H1 (cell line): ENCODE measurements at regions not wholly inside any gene's neighbourhood (a gene's known extent, or its start where the extent isn't known, plus 50 kb on each side); places are given as distances from the start of the nearest gene placed in this dataset.

ENCODE experiments used
- CTCF ChIA-PET: fragments of 300-600 bp; sonication (Branson Sonifier 250); formaldehyde crosslinking; loops from one replicate; lab custom pipeline; 2021; ENCODE audit not compliant: partially characterized antibody; lab: Charles Lee
- POLR2A ChIA-PET: fragments of 300-600 bp; sonication (Branson Sonifier 250); formaldehyde crosslinking; loops from one replicate; lab custom pipeline; 2021; ENCODE audit warnings: inconsistent platforms; ENCODE audit not compliant: partially characterized antibody; lab: Charles Lee
- DNase-seq, 2 experiments: peaks; one replicate each; pipeline versions ENCODE4 v3.0.0 to v3.0.0-alpha.2; 2010 to 2022; ENCODE audit warnings: low spot score in 2 of 2, low read depth in 1 of 2, mixed read lengths in 1 of 2
- FAIRE-seq: peaks from 2 replicates; lab custom pipeline; 2011; peaks lifted over from hg19 to GRCh38; lab: Jason Lieb, UNC
- H2AFZ ChIP-seq: 2 replicates; pipeline ENCODE4 v1.8.1; 2012; ENCODE audit warnings: low read length, inconsistent platforms
- H2AK5ac ChIP-seq: 2 replicates; pipeline ENCODE4 v1.6.1; 2013; ENCODE audit warnings: low read depth, low read length
- H2BK120ac ChIP-seq: replicated peaks from 2 replicates; pipeline ENCODE3; 2013; ENCODE audit warnings: low read depth, low read length, inconsistent platforms
- H2BK12ac ChIP-seq: 2 replicates; pipeline ENCODE4 v1.6.1; 2013; ENCODE audit warnings: low read depth, low read length
- H2BK15ac ChIP-seq: 2 replicates; pipeline ENCODE4 v1.6.1; 2013; ENCODE audit warnings: low read length
- H2BK20ac ChIP-seq: 2 replicates; pipeline ENCODE4 v1.6.1; 2013; ENCODE audit warnings: low read length
- H2BK5ac ChIP-seq: 2 replicates; pipeline ENCODE4 v1.6.1; 2013; ENCODE audit warnings: low read depth, low read length
- H3K14ac ChIP-seq: 2 replicates; pipeline ENCODE4 v1.6.1; 2013; ENCODE audit warnings: inconsistent platforms; ENCODE audit not compliant: insufficient read length
- H3K18ac ChIP-seq: 2 replicates; pipeline ENCODE4 v1.6.1; 2013; ENCODE audit warnings: low read length; ENCODE audit errors: extremely low read depth
- H3K23ac ChIP-seq: 2 replicates; pipeline ENCODE4 v1.6.1; 2013; ENCODE audit warnings: inconsistent platforms; ENCODE audit not compliant: insufficient read length
- H3K23me2 ChIP-seq: 2 replicates; pipeline ENCODE4 v1.6.1; 2013; ENCODE audit warnings: low read depth, low read length
- H3K27ac ChIP-seq: 2 replicates; pipeline ENCODE4 v1.6.1; 2011; ENCODE audit warnings: low read depth, low read length, inconsistent platforms
- H3K27me3 ChIP-seq, 4 experiments: replicated peaks in 1 of 4; 1 replicate in 1 of 4; 2 replicates in 3 of 4; pipeline versions ENCODE4 v1.6.1 to v1.8.1; 2011 to 2013; ENCODE audit warnings: low read length in 3 of 4, mild to moderate bottlenecking in 3 of 4, inconsistent platforms in 2 of 4, mixed read lengths in 2 of 4, moderate library complexity in 1 of 4; ENCODE audit not compliant: control insufficient read depth in 3 of 4, insufficient read depth in 3 of 4; ENCODE audit errors: extremely low read depth in 1 of 4
- H3K36me3 ChIP-seq, 4 experiments: 2 replicates each; pipeline versions ENCODE4 v1.6.1 to v1.8.1; 2011 to 2013; ENCODE audit warnings: mild to moderate bottlenecking in 4 of 4, low read length in 3 of 4, moderate library complexity in 2 of 4, control low read depth in 1 of 4, inconsistent platforms in 1 of 4; ENCODE audit not compliant: insufficient read depth in 4 of 4, control insufficient read depth in 2 of 4
- H3K4ac ChIP-seq: replicated peaks from 2 replicates; pipeline ENCODE3; 2013; ENCODE audit warnings: low read length, low read depth, mixed read lengths, inconsistent platforms; ENCODE audit not compliant: insufficient read length
- H3K4me1 ChIP-seq, 4 experiments: replicated peaks in 1 of 4; 1 replicate in 1 of 4; 2 replicates in 3 of 4; pipeline versions ENCODE4 v1.6.1 to v1.8.1; 2011 to 2013; ENCODE audit warnings: low read length in 3 of 4, inconsistent platforms in 2 of 4, mixed read lengths in 1 of 4; ENCODE audit not compliant: insufficient read depth in 4 of 4, control insufficient read depth in 3 of 4
- H3K4me2 ChIP-seq, 2 experiments: 2 replicates each; pipeline versions ENCODE4 v1.6.1 to v1.8.1; 2011 to 2013; ENCODE audit warnings: low read depth in 2 of 2, low read length in 2 of 2, control low read depth in 1 of 2, inconsistent platforms in 1 of 2, mild to moderate bottlenecking in 1 of 2; ENCODE audit not compliant: insufficient read depth in 1 of 2
- H3K4me3 ChIP-seq, 4 experiments: fragments of 200-600, 300-600 bp in 1 of 4; sonication (generic), shearing (Covaris generic), sonication (Bioruptor Twin) in 1 of 4; 2 replicates each; pipeline versions ENCODE4 v1.5.1 to v1.8.1; 2011 to 2016; ENCODE audit warnings: low read length in 4 of 4, low read depth in 3 of 4, control low read depth in 2 of 4, inconsistent platforms in 2 of 4, mild to moderate bottlenecking in 2 of 4, mixed read lengths in 1 of 4, moderate library complexity in 1 of 4; ENCODE audit not compliant: insufficient read depth in 2 of 4; ENCODE audit errors: extremely low read depth in 1 of 4
- H3K56ac ChIP-seq: replicated peaks from 2 replicates; pipeline ENCODE3; 2013; ENCODE audit warnings: low read depth, mild to moderate bottlenecking, mixed read lengths, low read length, inconsistent platforms; ENCODE audit not compliant: insufficient read length
- H3K79me1 ChIP-seq: 2 replicates; pipeline ENCODE4 v1.6.1; 2013; ENCODE audit warnings: low read depth, low read length, control low read depth
- H3K79me2 ChIP-seq, 2 experiments: 2 replicates each; pipeline versions ENCODE4 v1.6.1 to v1.8.1; 2012 to 2013; ENCODE audit warnings: low read length in 2 of 2, mild to moderate bottlenecking in 2 of 2, inconsistent platforms in 1 of 2; ENCODE audit not compliant: insufficient read depth in 2 of 2, control insufficient read depth in 1 of 2
- H3K9ac ChIP-seq, 4 experiments: replicated peaks in 1 of 4; 1 replicate in 1 of 4; 2 replicates in 3 of 4; pipeline versions ENCODE4 v1.6.1 to v1.8.1; 2011 to 2013; ENCODE audit warnings: low read depth in 3 of 4, low read length in 3 of 4, control low read depth in 2 of 4, mild to moderate bottlenecking in 2 of 4, moderate library complexity in 2 of 4, inconsistent platforms in 1 of 4; ENCODE audit errors: extremely low read depth in 1 of 4
- H3K9me3 ChIP-seq, 2 experiments: 2 replicates each; pipeline versions ENCODE4 v1.6.1 to v1.8.1; 2012 to 2013; ENCODE audit warnings: mild to moderate bottlenecking in 2 of 2, moderate library complexity in 2 of 2, control low read depth in 1 of 2, inconsistent platforms in 1 of 2, low read depth in 1 of 2, low read length in 1 of 2, mixed read lengths in 1 of 2; ENCODE audit not compliant: insufficient read depth in 2 of 2
- H4K20me1 ChIP-seq, 2 experiments: replicated peaks in 1 of 2; 2 replicates each; pipeline versions ENCODE3 to v1.8.1; 2011 to 2013; ENCODE audit warnings: inconsistent platforms in 2 of 2, low read length in 2 of 2, mild to moderate bottlenecking in 1 of 2; ENCODE audit not compliant: insufficient read depth in 2 of 2, control insufficient read depth in 1 of 2
- H4K5ac ChIP-seq: 2 replicates; pipeline ENCODE4 v1.6.1; 2013; ENCODE audit warnings: low read length, low read depth, mixed read lengths, inconsistent platforms; ENCODE audit not compliant: insufficient read length
- H4K8ac ChIP-seq: 2 replicates; pipeline ENCODE4 v1.8.0; 2013; ENCODE audit warnings: mild to moderate bottlenecking, moderate library complexity, low read length, inconsistent platforms; ENCODE audit not compliant: insufficient read depth; ENCODE audit errors: extremely low read depth
- H4K91ac ChIP-seq: replicated peaks from 2 replicates; pipeline ENCODE3; 2013; ENCODE audit warnings: low read length, mixed read lengths, inconsistent platforms; ENCODE audit not compliant: insufficient read length
- ATF3 ChIP-seq: IDR thresholded peaks from 2 replicates; pipeline ENCODE4 v1.6.1; 2011; ENCODE audit warnings: low read depth, mild to moderate bottlenecking, low read length; ENCODE audit not compliant: insufficient read depth
- BCL11A ChIP-seq, 2 experiments: IDR thresholded peaks; one replicate each; pipeline ENCODE4 v1.6.1; 2011; ENCODE audit warnings: low read depth in 2 of 2, low read length in 2 of 2, mild to moderate bottlenecking in 2 of 2
- CBX5 ChIP-seq: fragments of 300-800, 300-1000 bp; sonication (generic); IDR thresholded peaks from 2 replicates; pipeline ENCODE4 v1.7.1; 2016; ENCODE audit warnings: antibody characterized with exemption, low read length, low read depth
- CEBPB ChIP-seq: IDR thresholded peaks from 2 replicates; pipeline ENCODE4 v1.6.1; 2012; ENCODE audit warnings: low read depth, low read length
- HDAC2 ChIP-seq, 2 experiments: fragments of 300-600 bp in 1 of 2; sonication (generic) in 1 of 2; IDR thresholded peaks; 2 replicates each; pipeline ENCODE4 v1.6.1; 2011 to 2012; ENCODE audit warnings: low read depth in 2 of 2, low read length in 2 of 2, mild to moderate bottlenecking in 2 of 2, moderate library complexity in 2 of 2, borderline replicate concordance in 1 of 2, inconsistent platforms in 1 of 2
- HDAC6 ChIP-seq: IDR thresholded peaks from one replicate; pipeline ENCODE4 v1.7.1; 2012; ENCODE audit warnings: low read depth, mild to moderate bottlenecking, inconsistent platforms, low read length, moderate library complexity
- JUN ChIP-seq: IDR thresholded peaks from 2 replicates; pipeline ENCODE4 v1.6.1; 2011; ENCODE audit warnings: low read depth, mild to moderate bottlenecking, improper control_type of control experiment, low read length
- SIN3A ChIP-seq, 2 experiments: IDR thresholded peaks in 1 of 2; conservative IDR thresholded peaks in 1 of 2; 2 replicates each; pipeline ENCODE4 v1.6.1; 2011 to 2012; ENCODE audit warnings: low read length in 2 of 2, improper control_type of control experiment in 1 of 2, low read depth in 1 of 2, mild to moderate bottlenecking in 1 of 2
- SIRT6 ChIP-seq: IDR thresholded peaks from one replicate; pipeline ENCODE4 v1.7.1; 2012; ENCODE audit warnings: low read length, inconsistent platforms
- SRF ChIP-seq: IDR thresholded peaks from 2 replicates; pipeline ENCODE4 v1.6.1; 2011; ENCODE audit warnings: mild to moderate bottlenecking, low read depth, low read length, moderate library complexity
- TAF7 ChIP-seq: optimal IDR thresholded peaks from 2 replicates; pipeline ENCODE3; 2011; ENCODE audit warnings: low read depth, mild to moderate bottlenecking, inconsistent platforms, low read length, moderate library complexity, borderline replicate concordance
- WGBS, 2 experiments: shearing (Covaris generic) in 1 of 2; methylation state at CpG; one replicate each; pipeline versions ENCODE4 v1.1.6 to v1.1.7; 2013 to 2015; ENCODE audit warnings: low lambda C conversion rate in 2 of 2, mixed read lengths in 2 of 2, inconsistent platforms in 1 of 2, low coverage in 1 of 2, missing lambda C conversion rate in 1 of 2; ENCODE audit not compliant: insufficient replicate concordance in 2 of 2, insufficient coverage in 1 of 2, insufficient read length in 1 of 2; ENCODE audit errors: extremely low coverage in 1 of 2, missing lambda C conversion rate in 1 of 2; 5-methylcytosine and 5-hydroxymethylcytosine counted together

GRCh38 chr3:139132976-139133375, 88.3 kb upstream of the PRR23C start:
- 63% methylated on average over 1 of the region's 1 CpG; no CpG with 5 or more reads in 1 of the 2 experiments for WGBS, 2 experiments

More at GRCh38 chr3:139132976-139133375, 88.3 kb upstream of the PRR23C start:
- Histone ChIP-seq H3K79me2 (no peaks in the 10 kb centered on the region), H3K27ac (no peak overlapping the region), H4K91ac (no peak overlapping the region), H2BK120ac (no peak overlapping the region), H2BK15ac (no peak overlapping the region), H3K9ac (no peak overlapping the region), H3K56ac (no peak overlapping the region), H3K4me1 (peaks cover 0 to 4% (median 0%) of the 10 kb centered on the region in 4 experiments; a peak in 2 of 7 replicates), H2BK20ac (no peak overlapping the region), H3K4me2 (no peak overlapping the region), H3K4ac (no peak overlapping the region), H3K9me3 (peaks cover 3 to 16% of the 10 kb centered on the region in 2 experiments; a peak in 1 of 4 replicates), H3K18ac (no peak overlapping the region), H3K27me3 (no peaks in the 10 kb centered on the region; a peak in 1 of 7 replicates), H2BK5ac (no peak overlapping the region), H2BK12ac (no peak overlapping the region), H2AK5ac (no peak overlapping the region), H4K20me1 (no peaks in the 10 kb centered on the region), H3K23ac (no peak overlapping the region), H4K5ac (no peak overlapping the region), H3K23me2 (peaks cover 2% of the 10 kb centered on the region; the same call in 1 of the 2 replicates), H3K4me3 (no peak overlapping the region), H2AFZ (no peak overlapping the region), H3K36me3 (no peaks in the 10 kb centered on the region; a peak in 1 of 8 replicates), H3K79me1 (no peaks in the 10 kb centered on the region), H4K8ac (no peak overlapping the region), H3K14ac (no peak overlapping the region)
- DNase-seq (no peak), FAIRE-seq (no peak)
- TF ChIP-seq BCL11A (IDR thresholded peaks at IDR 0.05; ENCODE audit: low read depth in 2 of 2, low read length in 2 of 2): no peak
- no peak for TF ChIP-seq CEBPB
- TF ChIP-seq JUN: no peak
- TF ChIP-seq TAF7: no peak
- no peak for TF ChIP-seq HDAC2 (IDR thresholded peaks at IDR 0.05; ENCODE audit: borderline replicate concordance in 1 of 2, low read depth in 2 of 2, low read length in 2 of 2)
- no peak for TF ChIP-seq HDAC6
- TF ChIP-seq ATF3: no peak
- no peak for TF ChIP-seq SIRT6
- TF ChIP-seq CBX5: no peak
- no peak for TF ChIP-seq SIN3A (conservative IDR thresholded peaks at IDR 0.05 in 1 of 2, IDR thresholded peaks at IDR 0.05 in 1 of 2; ENCODE audit: low read depth in 1 of 2, low read length in 2 of 2)
- no peak for TF ChIP-seq SRF
- CTCF ChIA-PET: interaction anchor here (0.7 to 2.9 kb wide), 3 partner anchors 21 to 164 kb away, joined by 3 to 22 read pairs (median 4); no protein-coding TSS in a partner anchor
- POLR2A ChIA-PET: no interaction called here
